Stimulated activated CD4-positive, alpha-beta T cell treated with anti-CD3 and anti-CD28 coated beads, Interleukin-4, amount 100 ng/mL, for 24 hours (primary cell): ENCODE measurements at regions not wholly inside any gene's neighbourhood (a gene's known extent, or its start where the extent isn't known, plus 50 kb on each side); places are given as distances from the start of the nearest gene placed in this dataset.

Experiments
- DNase-seq: peaks from one replicate; pipeline ENCODE4 v3.0.0-alpha.2; 2020

DNA sequence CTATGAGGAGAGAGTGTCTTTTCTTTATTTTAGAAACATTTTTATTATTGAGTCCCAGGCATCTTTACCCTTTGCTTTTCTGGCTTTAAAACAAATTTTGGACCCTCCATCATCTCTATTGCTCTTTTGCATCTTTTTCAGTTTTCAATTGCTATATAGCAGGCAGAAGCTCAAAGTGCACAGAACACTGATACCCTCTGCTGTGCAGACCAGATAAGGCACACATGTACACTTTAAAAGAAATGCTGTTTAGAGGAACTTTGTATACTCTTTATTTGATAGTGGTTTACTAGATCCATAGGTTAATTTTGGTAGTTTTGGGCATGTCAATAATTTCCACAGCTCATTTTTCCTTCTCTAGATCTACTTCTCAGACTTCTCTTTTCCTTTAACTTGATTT is 324.2 kb downstream of the SH2D4B start:
- no peak for DNase-seq

GRCh38 chr10:80870282-80870681 is 332.6 kb downstream of the SH2D4B start:
- no peak for DNase-seq

DNA sequence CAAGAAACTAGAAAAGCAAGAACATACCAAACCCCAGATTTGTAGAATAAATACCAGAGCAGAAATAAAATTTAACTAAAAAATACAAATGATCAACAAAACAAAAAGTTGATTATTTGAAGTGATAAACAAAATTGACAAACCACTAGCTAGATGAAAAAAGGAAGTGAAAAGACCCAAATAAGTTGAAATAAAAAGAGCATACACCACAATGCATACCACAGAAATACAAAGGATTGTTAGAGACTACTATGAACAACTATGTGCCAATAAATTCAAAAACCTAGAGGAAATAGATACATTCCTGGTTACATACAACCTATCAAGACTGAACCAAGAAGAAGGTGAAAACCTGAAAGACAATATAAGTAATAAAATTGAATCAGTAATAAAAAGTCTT is 333.4 kb downstream of the SH2D4B start:
- no peak for DNase-seq

DNA sequence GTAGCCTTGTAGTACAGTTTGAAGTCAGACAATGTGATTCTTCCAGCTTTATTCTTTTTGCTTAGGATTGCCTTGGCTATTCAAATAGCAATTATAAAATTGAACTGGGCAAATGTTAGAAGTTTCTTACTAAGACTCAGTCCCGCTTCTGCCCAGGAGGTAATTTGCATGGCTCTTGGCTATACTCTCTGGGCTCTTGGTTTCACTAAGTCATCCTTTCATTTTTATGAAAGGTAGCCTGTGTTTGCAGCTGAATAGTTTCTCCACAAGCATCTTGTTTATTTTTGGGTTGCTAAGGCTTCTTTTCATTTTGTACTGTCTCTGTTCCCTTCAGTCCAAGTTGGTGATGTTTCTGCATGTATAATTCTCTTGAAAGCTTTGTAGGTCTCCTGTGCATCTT is 340.6 kb downstream of the SH2D4B start:
- DNase-seq = no peak

GRCh38 chr10:80890146-80890545 is 352.4 kb downstream of the SH2D4B start:
- DNase-seq = no peak

DNA sequence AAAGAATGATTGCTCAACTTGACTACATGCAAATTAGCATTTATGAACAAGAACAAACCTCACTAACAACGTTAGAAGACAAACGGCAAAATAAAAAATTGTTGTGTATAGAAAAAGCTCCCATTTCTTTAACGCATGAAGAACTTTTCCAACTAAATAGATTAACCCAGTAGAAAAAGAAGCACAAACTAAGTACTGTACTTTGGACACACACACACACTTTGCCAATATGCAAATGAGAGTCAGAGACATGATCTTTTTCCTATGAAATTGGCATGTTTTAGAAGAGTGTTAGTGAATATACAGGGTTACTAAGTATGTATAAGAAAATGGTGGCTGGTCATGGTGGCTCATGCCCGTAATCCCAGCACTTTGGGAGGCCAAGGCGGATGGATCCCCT is 355.6 kb downstream of the SH2D4B start:
- no peak for DNase-seq

DNA sequence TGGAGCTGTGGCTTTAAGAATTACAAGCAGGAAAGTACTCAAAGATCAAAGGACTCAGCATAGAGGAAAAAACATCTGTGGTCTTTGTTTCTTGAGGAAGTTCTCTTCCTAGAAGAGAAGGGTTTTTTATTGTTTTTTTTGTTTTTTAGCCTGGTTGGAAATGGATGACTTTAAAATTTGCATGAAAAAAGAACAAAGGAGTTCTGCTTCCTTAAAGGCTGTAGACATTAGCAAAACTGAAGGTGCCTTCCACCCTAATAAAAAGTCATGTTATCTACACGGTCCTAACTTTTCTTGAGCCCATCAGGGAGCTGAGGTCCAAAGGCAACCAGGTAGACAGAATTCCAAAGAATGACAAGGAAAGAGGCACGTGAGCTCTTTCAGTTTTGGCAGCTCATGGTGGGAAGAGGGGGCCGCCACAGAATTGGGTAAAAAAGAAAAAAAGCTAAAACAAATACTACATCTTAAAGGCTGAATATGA is 356.6 kb downstream of the SH2D4B start:
- no peak for DNase-seq

DNA sequence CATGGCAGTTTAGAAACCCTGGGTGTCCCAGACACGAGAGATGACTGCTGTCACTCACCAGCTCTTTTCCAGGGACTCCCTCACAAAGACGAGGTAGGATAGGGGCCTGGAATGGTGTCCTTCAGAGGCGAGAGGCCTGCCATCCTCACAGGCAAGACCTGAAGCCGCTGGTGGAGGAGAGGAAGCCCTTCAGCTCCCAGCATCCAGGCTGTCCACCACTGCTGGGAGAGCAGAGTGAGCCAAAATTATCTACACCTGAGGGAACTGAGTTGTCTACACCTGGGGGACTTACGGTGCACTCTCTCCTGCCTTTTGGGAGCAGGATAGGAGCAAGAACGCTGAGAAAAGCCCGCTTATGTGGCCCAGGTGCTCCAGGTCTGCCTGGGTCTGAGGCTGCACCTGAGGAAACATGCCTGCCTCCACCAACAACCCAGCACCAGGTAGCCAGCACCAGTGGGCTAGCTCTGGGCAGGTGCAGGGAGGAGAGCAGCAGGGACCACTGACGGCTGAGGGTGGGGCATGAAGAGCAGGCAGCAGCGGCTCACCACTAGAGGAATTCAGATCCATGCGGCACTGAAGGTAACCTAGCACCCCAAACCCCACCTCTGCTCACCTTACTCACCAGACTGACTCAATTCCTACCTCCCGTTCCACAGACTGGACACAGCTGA is 357.2 kb downstream of the SH2D4B start:
- DNase-seq = no peak

DNA sequence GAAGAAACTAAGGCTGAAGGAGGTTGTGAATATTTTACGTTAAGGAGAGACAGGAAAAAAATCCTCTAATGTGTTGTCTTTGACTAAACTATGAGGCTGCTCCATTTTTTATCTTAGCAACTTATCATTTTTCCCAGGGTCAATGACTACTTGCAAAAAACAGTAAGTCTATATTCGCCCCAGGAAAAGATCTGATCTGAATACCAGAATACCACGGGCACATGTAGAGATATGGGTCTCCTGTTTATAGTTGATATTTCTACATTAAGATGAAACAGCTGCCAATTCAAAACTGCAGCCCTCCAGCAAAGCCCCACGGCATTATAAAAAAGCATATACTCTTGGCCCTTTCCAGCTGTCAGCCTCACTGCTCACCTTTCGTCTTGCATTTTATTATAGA is 358.4 kb downstream of the SH2D4B start:
- DNase-seq = no peak

DNA sequence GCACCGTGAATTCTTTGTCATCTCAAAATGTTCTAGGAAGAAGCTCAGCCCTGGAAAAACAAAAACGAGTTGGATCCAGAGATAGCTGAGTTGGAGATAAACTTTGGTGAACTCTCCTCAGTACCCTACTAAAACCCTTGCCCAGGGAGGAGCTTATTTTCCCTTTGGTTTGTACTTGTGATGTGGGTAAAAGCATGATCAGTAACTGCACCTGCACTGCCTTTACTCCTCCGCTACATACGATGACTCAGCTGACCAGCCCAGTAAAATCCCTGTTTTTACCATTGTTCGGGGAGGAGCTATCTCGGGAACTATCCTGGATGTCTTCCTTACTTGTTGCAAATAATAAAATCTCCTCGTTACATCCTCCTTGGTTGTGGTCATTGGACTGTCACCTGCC is 359.3 kb downstream of the SH2D4B start:
- no peak for DNase-seq

- DNase-seq = no peak
Measured at GRCh38 chr10:80900661-80901060, 363.0 kb downstream of the SH2D4B start.

DNA sequence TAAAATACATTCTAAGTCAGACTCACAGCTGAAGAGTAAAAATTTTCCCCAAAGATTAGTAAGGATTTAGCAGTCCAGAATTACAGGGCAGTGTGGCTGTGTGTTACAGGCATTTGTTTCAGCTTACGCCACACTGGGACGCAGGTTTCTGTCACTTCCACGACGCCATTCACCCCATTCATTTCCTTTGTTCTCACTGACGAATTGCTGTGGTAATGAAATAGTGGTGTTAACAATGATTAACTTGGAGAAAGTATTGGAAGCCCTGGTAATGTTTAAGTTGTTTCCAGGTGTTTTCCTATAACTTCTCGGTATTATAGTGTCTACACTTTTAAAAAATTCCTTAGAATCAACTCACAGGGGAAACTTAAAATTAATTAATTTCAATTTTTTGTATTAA is 370.9 kb downstream of the SH2D4B start:
- DNase-seq = no peak

- DNase-seq = no peak
Measured at GRCh38 chr10:80909254-80909653, 371.6 kb downstream of the SH2D4B start.

DNA sequence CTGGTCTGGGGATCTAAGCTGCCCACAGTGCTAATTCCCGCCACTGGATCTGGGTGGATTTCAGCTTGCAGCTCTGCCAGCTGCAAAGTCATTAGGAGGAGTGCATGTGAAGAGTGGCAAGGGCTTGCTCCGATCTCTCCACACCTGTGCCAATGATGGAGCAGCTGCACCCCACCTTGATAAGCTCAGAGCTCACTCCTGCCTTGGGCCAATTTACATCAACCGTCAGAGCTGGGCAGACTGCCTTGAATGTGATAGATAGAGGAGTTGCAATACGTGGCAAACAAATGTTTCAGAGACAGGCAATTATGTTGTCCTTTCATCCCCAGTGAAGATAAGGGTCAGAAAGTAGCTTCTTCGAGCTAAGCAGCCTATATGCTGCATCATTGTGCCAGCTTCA is 379.9 kb downstream of the SH2D4B start:
- no peak for DNase-seq

- no peak for DNase-seq
Measured at GRCh38 chr10:80921032-80921431, 383.3 kb downstream of the SH2D4B start.

DNA sequence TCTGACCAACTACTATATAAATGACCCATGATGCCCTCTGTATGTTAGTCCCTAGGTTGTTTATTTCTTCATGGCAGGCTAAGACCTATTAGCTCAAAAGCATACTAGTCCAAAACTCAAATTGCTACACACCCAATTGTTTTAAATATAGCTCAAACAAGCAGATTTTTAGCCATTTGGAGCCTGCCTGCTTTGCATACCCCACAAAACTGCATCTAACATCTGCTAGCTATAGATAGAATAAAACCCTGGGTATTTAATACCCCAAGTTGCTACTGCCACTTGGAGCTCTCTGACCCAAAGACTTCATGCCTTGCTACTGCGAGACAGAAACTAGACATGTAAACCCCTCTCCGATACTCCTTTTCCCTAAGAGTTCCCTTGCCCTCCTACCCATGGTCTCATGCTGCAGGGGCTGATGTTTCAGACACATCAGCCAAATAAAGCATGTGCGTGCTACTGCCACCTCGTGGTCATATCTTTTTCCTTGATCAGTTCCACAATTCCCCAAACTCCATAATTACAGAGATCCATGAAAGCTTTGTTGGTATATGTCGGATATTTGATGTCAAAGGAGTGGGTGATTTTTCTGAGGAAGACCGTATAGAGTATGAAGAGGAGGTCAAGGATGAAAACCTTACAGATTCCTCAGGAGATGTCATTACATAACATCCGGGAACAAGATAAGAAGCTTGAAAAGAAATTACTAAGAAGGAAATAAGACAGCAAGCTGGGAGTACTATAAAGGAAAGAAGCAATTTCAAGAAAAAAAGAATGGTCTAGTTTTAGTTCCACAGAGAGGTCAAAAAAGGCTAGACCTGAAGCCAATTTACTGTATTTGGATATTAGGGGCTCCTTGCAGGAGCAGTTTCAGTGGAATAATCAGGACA is 386.6 kb downstream of the SH2D4B start:
- DNase-seq = peak; percentile 25

DNA sequence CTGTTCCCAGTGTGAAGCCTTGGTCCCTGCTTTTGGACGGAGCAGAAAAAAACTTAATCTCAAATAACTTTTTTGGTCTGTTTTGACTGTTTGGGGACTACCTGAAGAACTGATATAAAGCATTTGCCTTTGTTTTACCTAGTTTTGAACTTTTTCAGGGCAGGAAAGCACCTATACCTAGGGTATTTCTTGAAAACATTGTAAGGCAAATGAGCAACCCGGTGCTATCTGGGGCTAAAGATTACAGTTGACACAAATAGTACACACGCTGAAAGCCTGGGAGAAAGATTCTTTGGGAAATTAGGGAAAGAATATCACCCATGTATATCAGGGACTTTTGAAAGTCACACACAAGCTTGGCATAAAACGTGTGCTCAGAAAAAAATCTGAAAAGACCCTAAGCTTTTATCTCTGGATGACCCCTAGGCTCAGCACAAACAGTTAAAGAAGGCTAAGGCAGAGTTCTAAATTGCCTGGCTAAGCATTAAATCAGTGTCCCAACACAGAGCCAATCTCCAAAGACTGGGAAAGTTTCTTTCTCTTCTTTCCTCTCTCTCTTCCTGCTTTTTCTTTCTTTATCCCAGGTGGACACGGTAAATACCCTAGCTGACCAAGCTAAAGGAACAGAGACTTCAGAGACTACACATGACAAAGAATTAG is 389.8 kb downstream of the SH2D4B start:
- DNase-seq = no peak

DNA sequence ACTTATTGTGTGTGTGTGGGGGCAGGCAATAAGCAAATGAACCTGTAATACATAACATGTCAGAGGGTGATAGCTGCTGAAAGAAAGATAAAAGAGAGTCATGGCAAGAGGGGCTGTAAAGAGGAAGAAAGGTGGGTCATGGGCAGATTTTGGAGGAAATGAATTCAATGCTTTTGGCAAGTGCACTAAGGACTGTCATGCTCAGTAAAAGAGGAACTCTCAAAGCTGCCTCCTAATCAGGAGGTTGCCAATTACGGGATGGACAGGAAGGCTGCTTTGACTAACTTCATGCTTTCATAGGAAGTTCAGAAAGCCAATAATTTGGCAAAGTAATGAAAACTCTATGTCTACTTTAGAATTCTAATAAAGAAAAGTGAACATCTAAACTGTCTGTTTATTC is 401.2 kb downstream of the SH2D4B start:
- no peak for DNase-seq

GRCh38 chr10:80945264-80945880 is 407.7 kb downstream of the SH2D4B start:
- no peak for DNase-seq

- no peak for DNase-seq
Measured at GRCh38 chr10:80946073-80946472, 408.4 kb downstream of the SH2D4B start.

DNA sequence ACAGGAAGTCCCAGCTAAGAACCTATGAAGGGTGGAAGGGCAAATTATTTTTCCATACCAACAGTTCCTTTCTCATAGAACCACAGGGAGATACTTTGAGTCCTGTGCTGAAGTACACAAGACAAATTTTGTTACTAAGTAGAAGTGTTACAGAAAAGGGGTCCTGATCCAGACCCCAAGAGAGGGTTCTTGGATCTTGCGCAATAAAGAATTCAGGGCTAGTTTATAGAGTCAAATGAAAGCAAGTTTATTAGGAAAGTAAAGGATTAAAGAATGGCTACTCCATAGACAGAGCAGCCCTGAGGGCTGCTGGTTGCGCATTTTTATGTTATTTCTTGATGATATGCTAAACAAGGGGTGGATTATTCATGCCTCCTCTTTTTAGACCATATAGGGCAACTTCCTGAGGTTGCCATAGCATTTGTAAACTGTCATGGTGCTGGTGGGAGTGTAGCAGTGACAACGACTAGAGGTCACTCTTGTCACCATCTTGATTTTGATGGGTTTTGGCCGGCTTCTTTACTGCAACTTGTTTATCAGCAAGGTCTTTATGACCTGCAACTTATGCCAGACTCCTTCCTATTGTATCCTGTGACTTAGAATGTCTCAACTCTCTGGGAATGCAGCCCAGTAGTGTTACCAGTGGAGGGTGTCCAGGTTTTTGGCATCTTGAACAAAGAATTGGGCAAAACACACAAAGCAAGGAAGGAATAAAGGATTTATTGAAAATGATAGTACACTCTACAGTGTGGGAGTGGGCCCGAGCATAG is 409.4 kb downstream of the SH2D4B start:
- no peak for DNase-seq

- no peak for DNase-seq
Measured at GRCh38 chr10:80949785-80950184, 412.1 kb downstream of the SH2D4B start.

DNA sequence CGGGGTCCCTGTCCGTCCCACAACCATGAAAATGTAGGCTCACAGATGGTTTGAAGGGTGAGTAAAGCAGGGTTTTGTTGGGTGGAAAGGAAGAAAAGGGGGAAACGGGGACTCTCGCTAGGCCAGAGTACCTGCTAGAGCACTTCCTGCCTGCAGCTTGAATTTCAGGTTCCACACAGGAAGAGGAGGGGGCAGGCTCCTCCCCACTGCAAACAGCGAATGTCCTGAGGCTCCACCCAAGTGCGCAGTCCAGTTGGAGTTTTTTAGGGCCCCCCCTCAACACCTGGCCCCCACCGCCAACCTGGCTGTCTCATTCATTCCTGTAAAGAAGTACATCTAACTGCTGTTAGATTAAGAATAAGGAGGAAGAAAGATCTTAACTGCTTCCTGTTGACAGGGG is 414.7 kb downstream of the SH2D4B start:
- DNase-seq = no peak
